ENCODE measurements at regions not wholly inside any gene's neighbourhood (a gene's known extent, or its start where the extent isn't known, plus 50 kb on each side); places are given as distances from the start of the nearest gene placed in this dataset.

DNA sequence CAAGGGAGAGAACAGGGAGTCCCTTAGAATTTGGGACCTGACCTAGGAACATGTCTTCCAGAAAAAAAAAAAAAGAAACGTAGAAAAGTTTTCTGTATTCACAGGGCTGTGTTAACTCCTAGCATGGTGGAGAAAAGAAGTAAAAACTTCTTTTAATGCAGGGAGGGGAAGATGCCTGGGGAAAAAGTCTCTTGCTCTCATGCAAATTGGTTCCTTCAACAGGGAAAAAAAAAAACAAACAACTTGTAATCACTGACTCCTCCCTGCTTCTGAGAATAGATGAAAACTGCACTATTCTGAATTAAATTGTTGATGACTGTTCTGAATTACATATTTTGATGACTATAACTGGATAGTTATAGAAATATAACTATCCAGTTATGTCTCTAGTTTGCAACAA, 933.2 kb downstream of the TRIB2 start:
- no peak overlapping the region for H3K4me2 ChIP-seq
- POLR2A ChIA-PET: no interaction called here
- H3K27ac ChIP-seq: no peak overlapping the region
- no peaks in the 10 kb centered on the region for H3K4me1 ChIP-seq
- H3K9me3 ChIP-seq: peaks cover 20% of the 10 kb centered on the region; the same call in 2 of the 3 replicates
- no peak overlapping the region for H3K4me3 ChIP-seq
- TF ChIP-seq POLR2AphosphoS2 (conservative IDR thresholded peaks at IDR 0.05; ENCODE audit: low read length) (no peak), MYC (IDR thresholded peaks at IDR 0.05; ENCODE audit: borderline replicate concordance, low read length) (no peak), FOXS1 (CRISPR knock-in tag; IDR thresholded peaks at IDR 0.05) (no peak), JUN (IDR thresholded peaks at IDR 0.05) (no peak), PHF8 (IDR thresholded peaks at IDR 0.05; ENCODE audit: borderline replicate concordance, low read depth) (no peak), NFE2L2 (conservative IDR thresholded peaks at IDR 0.05; ENCODE audit: low read length) (no peak), CEBPB (IDR thresholded peaks at IDR 0.05) (no peak)
- TF ChIP-seq, protein P1, sequence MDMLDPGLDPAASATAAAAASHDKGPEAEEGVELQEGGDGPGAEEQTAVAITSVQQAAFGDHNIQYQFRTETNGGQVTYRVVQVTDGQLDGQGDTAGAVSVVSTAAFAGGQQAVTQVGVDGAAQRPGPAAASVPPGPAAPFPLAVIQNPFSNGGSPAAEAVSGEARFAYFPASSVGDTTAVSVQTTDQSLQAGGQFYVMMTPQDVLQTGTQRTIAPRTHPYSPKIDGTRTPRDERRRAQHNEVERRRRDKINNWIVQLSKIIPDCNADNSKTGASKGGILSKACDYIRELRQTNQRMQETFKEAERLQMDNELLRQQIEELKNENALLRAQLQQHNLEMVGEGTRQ (IDR thresholded peaks at IDR 0.05): no peak
- DNase-seq (ENCODE audit: low read depth in 1 of 2, low spot score in 1 of 2) (no peak), FAIRE-seq (no peak), ATAC-seq (no peak)
- WGBS (ENCODE audit: missing lambda C conversion rate): 0% methylated on average over 1 of the region's 1 CpG
- CTCF ChIA-PET: no interaction called here

DNA sequence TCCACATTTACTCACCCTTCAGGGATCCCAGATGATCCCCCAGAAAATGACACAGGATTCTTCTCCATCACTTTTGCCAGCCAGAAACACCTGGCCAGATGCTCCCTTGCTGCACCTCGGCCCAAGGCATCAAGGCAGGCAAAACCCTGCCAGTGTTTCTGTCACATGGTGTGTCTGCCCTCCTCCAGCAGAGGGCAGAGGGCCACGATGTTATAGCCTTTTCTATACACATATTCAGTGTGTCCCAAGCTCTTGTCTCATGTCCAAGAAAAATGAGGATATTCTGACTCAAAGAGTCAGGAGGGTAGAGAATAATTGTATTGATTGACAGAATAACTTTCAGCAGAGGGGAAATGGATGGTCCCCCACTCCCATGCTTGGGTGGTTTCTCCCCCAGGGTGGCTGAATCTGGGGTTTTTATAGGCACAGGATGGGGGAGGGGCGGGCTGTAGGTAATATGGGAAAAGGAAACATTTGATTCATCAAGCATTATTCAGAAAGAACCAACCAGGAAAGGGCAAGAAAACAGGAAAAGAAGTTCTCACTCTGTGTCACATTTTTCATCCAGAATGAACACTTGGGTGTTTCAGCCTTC, 933.9 kb downstream of the TRIB2 start:
- under 1% methylated on average over 3 of the region's 3 CpGs for WGBS (ENCODE audit: missing lambda C conversion rate)
- ATAC-seq (no peak), DNase-seq (ENCODE audit: low read depth in 1 of 2, low spot score in 1 of 2) (peak in 1 of 2 experiments; percentile 6), FAIRE-seq (no peak)
- POLR2A ChIA-PET: no interaction called here
- H3K9me3 ChIP-seq: peaks cover 25% of the 10 kb centered on the region; the same call in 2 of the 3 replicates
- TF ChIP-seq HOXB13 (CRISPR knock-in tag; IDR thresholded peaks at IDR 0.05; ENCODE audit: low read depth) (no peak), POLR2AphosphoS2 (conservative IDR thresholded peaks at IDR 0.05; ENCODE audit: low read length) (no peak), FOXS1 (CRISPR knock-in tag; IDR thresholded peaks at IDR 0.05) (no peak), CHD4 (IDR thresholded peaks at IDR 0.05; ENCODE audit: borderline replicate concordance) (no peak), NFE2L2 (conservative IDR thresholded peaks at IDR 0.05; ENCODE audit: low read length) (no peak), BHLHE40 (IDR thresholded peaks at IDR 0.05; ENCODE audit: low read depth, low read length) (no peak), ZSCAN20 (CRISPR knock-in tag; IDR thresholded peaks at IDR 0.05) (no peak), EHF (CRISPR knock-in tag; IDR thresholded peaks at IDR 0.05) (no peak), RAD21 (conservative IDR thresholded peaks at IDR 0.05 in 1 of 2, IDR thresholded peaks at IDR 0.05 in 1 of 2) (no peak), ZC3H11A (IDR thresholded peaks at IDR 0.05) (no peak), ESRRA (IDR thresholded peaks at IDR 0.05; ENCODE audit: borderline replicate concordance, low read length) (no peak), POLR2A (IDR thresholded peaks at IDR 0.05; ENCODE audit: low read length) (no peak), KDM5A (IDR thresholded peaks at IDR 0.05) (no peak), FOSB (CRISPR knock-in tag; IDR thresholded peaks at IDR 0.05) (no peak), RCOR1 (IDR thresholded peaks at IDR 0.05; ENCODE audit: low read depth, low read length) (no peak), ZNF302 (CRISPR knock-in tag; IDR thresholded peaks at IDR 0.05) (no peak), CEBPB (IDR thresholded peaks at IDR 0.05) (no peak)
- TF ChIP-seq, protein P2, sequence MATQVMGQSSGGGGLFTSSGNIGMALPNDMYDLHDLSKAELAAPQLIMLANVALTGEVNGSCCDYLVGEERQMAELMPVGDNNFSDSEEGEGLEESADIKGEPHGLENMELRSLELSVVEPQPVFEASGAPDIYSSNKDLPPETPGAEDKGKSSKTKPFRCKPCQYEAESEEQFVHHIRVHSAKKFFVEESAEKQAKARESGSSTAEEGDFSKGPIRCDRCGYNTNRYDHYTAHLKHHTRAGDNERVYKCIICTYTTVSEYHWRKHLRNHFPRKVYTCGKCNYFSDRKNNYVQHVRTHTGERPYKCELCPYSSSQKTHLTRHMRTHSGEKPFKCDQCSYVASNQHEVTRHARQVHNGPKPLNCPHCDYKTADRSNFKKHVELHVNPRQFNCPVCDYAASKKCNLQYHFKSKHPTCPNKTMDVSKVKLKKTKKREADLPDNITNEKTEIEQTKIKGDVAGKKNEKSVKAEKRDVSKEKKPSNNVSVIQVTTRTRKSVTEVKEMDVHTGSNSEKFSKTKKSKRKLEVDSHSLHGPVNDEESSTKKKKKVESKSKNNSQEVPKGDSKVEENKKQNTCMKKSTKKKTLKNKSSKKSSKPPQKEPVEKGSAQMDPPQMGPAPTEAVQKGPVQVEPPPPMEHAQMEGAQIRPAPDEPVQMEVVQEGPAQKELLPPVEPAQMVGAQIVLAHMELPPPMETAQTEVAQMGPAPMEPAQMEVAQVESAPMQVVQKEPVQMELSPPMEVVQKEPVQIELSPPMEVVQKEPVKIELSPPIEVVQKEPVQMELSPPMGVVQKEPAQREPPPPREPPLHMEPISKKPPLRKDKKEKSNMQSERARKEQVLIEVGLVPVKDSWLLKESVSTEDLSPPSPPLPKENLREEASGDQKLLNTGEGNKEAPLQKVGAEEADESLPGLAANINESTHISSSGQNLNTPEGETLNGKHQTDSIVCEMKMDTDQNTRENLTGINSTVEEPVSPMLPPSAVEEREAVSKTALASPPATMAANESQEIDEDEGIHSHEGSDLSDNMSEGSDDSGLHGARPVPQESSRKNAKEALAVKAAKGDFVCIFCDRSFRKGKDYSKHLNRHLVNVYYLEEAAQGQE (IDR thresholded peaks at IDR 0.05): no peak
- TF ChIP-seq, protein P3, sequence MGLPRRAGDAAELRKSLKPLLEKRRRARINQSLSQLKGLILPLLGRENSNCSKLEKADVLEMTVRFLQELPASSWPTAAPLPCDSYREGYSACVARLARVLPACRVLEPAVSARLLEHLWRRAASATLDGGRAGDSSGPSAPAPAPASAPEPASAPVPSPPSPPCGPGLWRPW (IDR thresholded peaks at IDR 0.05): no peak
- TF ChIP-seq, protein P4, sequence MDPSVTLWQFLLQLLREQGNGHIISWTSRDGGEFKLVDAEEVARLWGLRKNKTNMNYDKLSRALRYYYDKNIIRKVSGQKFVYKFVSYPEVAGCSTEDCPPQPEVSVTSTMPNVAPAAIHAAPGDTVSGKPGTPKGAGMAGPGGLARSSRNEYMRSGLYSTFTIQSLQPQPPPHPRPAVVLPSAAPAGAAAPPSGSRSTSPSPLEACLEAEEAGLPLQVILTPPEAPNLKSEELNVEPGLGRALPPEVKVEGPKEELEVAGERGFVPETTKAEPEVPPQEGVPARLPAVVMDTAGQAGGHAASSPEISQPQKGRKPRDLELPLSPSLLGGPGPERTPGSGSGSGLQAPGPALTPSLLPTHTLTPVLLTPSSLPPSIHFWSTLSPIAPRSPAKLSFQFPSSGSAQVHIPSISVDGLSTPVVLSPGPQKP (IDR thresholded peaks at IDR 0.05; ENCODE audit: low read depth, low read length): no peak
- CTCF ChIA-PET: no interaction called here
- H3K27ac ChIP-seq: no peak overlapping the region
- H3K4me3 ChIP-seq: no peak overlapping the region
- H3K4me1 ChIP-seq: no peaks in the 10 kb centered on the region
- no peak overlapping the region for H3K4me2 ChIP-seq

Data from A549 (cell line).